ENCODE measurements at regions not wholly inside any gene's neighbourhood (a gene's known extent, or its start where the extent isn't known, plus 50 kb on each side); places are given as distances from the start of the nearest gene placed in this dataset.
"Not testable (repeated sequence)": the region's sequence is repeated elsewhere in the genome, so short reads cannot be mapped to it uniquely, and the experiment has no call there.

DNA sequence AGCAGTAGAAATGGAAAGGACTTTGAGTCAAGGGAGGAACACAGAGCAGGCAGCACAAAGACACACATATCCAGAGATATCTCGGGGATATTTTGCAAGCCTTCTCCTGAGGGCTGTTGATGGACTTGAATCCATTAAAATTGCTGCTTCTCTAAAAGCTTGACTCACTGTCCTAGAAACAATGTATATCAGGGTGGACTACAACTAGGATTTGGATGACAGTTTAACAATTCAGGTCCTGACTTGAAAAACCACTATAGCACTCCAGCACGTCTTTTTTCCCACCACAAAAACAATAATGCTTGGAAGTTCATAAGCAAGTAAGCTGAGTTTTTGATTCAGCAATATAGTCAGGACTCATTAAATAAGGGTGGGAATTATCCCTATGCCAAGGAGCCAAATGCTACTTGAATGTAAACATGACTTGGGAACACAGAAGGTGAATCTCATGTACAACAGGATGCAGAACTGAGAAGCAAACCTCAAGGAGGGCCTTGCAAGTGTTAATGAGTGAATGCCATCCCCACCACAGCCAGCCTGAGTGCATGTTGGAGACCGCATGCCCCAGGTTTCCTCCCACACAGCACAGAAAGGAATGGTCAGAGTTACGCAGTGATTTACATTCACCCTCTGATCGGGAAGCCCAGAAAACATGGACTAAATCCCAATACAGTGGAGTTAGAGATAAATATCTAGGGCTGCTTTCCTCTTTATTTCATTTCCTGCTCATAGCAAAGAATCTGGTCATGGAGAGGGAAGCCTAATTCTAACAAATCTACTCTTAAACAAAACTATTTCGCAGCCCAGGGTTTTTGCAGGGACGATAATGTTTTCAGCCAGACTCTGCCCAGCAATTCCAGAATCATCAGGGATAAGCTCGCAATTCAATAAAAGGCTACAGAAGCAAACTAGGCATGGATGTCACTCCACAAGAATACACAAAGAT, 98.4 kb upstream of the OR9G4 start:
- no peaks in the 10 kb centered on the region for H3K9me3 ChIP-seq (ENCODE audit: control extremely low read depth in 1 of 5, control insufficient read depth in 4 of 5, insufficient read depth in 2 of 5, low read depth in 1 of 5, low read length in 4 of 5)
- DNase-seq: no peak
- no peaks in the 10 kb centered on the region for H3K4me1 ChIP-seq (ENCODE audit: control extremely low read depth in 1 of 4, control insufficient read depth in 4 of 4, insufficient read depth in 4 of 4, low read length in 3 of 4)
- ChIA-PET POLR2A (no interaction called here), CTCF (interaction anchor here (1.2 kb wide), 1 partner anchor 403 kb away, joined by 4 read pairs; no protein-coding TSS in a partner anchor)
- WGBS (ENCODE audit: insufficient coverage): 65% methylated on average over 6 of the region's 8 CpGs
- no peak overlapping the region for H3K27ac ChIP-seq (ENCODE audit: insufficient read depth in 1 of 2, low read depth in 1 of 2, low read length in 2 of 2, poor library complexity in 1 of 2, severe bottlenecking in 2 of 2)
- H3K27me3 ChIP-seq (replicated peaks in 2 of 5; ENCODE audit: control insufficient read depth in 4 of 5, insufficient read depth in 5 of 5, low read length in 4 of 5): peaks cover 0 to 18% (median 6%) of the 10 kb centered on the region in 5 experiments
- no peak overlapping the region for H3K4me3 ChIP-seq (ENCODE audit: control insufficient read depth in 1 of 7, extremely low read depth in 1 of 7, insufficient read depth in 4 of 7, low read depth in 2 of 7, low read length in 6 of 7)
- no peaks in the 10 kb centered on the region for H3K36me3 ChIP-seq (ENCODE audit: control insufficient read depth in 4 of 4, insufficient read depth in 4 of 4, low read length in 3 of 4)

DNA sequence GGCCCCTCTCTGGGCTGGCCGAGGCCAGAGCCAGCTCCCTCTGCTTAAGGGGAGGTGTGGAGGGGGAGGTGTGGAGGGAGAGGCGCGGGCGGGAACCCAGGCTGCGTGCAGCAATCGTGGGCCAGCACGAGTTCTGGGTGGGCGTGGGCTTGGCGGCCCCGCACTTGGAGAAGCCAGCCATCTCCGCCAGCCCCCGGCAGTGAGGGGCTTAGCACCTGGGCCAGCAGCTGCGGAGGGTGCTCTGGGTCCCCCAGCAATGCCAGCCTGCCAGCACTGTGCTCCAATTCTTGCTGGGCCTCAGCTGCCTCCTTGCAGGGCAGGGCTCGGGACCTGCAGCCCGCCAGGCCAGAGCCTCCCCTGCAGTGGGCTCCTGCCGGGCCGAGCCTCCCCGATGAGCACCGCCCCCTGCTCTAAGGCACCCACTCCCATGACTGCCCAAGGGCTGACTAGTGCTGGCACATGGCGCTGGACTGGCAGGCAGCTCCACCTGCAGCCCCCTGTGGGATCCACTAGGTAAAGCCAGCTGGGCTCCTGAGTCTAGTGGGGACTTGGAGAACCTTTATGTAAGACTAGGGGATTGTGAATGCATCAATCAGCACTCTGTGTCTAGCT, 96.7 kb upstream of the OR9G4 start:
- CTCF ChIA-PET: interaction anchor here (1.2 to 5.7 kb wide), 2 partner anchors 404 kb away, joined by 4 to 94 read pairs; no protein-coding TSS in a partner anchor

DNA sequence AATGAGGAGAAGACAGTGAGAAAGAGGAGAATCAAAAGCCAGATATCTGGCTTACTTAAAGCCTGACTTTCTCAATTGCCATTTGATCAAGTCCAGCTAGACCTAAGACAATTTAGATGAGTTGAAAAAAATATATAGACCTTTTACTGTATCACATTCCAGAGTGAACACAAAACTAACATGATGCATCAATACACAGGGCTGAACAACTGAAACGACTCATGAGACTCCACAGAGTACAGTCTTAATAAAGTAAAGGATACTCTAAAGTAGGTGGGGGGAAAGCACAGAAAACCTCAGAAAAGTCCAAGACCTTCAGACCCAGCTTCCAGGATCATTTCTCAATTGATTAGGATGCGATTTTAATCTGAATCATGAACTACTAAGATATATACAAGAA, 95.3 kb upstream of the OR9G4 start:
- Histone ChIP-seq H3K27me3 (replicated peaks in 2 of 5; ENCODE audit: control insufficient read depth in 4 of 5, insufficient read depth in 5 of 5, low read length in 4 of 5) (peaks cover 0 to 15% (median 6%) of the 10 kb centered on the region in 5 experiments), H3K4me3 (ENCODE audit: control insufficient read depth in 1 of 7, extremely low read depth in 1 of 7, insufficient read depth in 4 of 7, low read depth in 2 of 7, low read length in 6 of 7) (no peak overlapping the region), H3K9me3 (ENCODE audit: control extremely low read depth in 1 of 5, control insufficient read depth in 4 of 5, insufficient read depth in 2 of 5, low read depth in 1 of 5, low read length in 4 of 5) (no peaks in the 10 kb centered on the region), H3K36me3 (ENCODE audit: control insufficient read depth in 4 of 4, insufficient read depth in 4 of 4, low read length in 3 of 4) (no peaks in the 10 kb centered on the region), H3K27ac (ENCODE audit: insufficient read depth in 1 of 2, low read depth in 1 of 2, low read length in 2 of 2, poor library complexity in 1 of 2, severe bottlenecking in 2 of 2) (no peak overlapping the region), H3K4me1 (ENCODE audit: control extremely low read depth in 1 of 4, control insufficient read depth in 4 of 4, insufficient read depth in 4 of 4, low read length in 3 of 4) (peaks cover 0 to 2% (median under 1%) of the 10 kb centered on the region in 4 experiments)
- no peak for DNase-seq
- POLR2A ChIA-PET: no interaction called here
- CTCF ChIA-PET: interaction anchor here (0.9 to 5.7 kb wide), 2 partner anchors 406 to 434 kb away, joined by 3 to 94 read pairs; no protein-coding TSS in a partner anchor
- no CpG with 5 or more reads among the region's 2 CpGs for WGBS (ENCODE audit: insufficient coverage)

More for the DNA sequence above, 96.7 kb upstream of the OR9G4 start:
- Histone ChIP-seq H3K4me3 (ENCODE audit: control insufficient read depth in 1 of 7, extremely low read depth in 1 of 7, insufficient read depth in 4 of 7, low read depth in 2 of 7, low read length in 6 of 7) (no peak overlapping the region), H3K27me3 (replicated peaks in 2 of 5; ENCODE audit: control insufficient read depth in 4 of 5, insufficient read depth in 5 of 5, low read length in 4 of 5) (peaks cover 0 to 19% (median 6%) of the 10 kb centered on the region in 5 experiments), H3K9me3 (ENCODE audit: control extremely low read depth in 1 of 5, control insufficient read depth in 4 of 5, insufficient read depth in 2 of 5, low read depth in 1 of 5, low read length in 4 of 5) (no peaks in the 10 kb centered on the region), H3K4me1 (ENCODE audit: control extremely low read depth in 1 of 4, control insufficient read depth in 4 of 4, insufficient read depth in 4 of 4, low read length in 3 of 4) (peaks cover 0 to 2% (median under 1%) of the 10 kb centered on the region in 4 experiments), H3K36me3 (ENCODE audit: control insufficient read depth in 4 of 4, insufficient read depth in 4 of 4, low read length in 3 of 4) (no peaks in the 10 kb centered on the region), H3K27ac (ENCODE audit: insufficient read depth in 1 of 2, low read depth in 1 of 2, low read length in 2 of 2, poor library complexity in 1 of 2, severe bottlenecking in 2 of 2) (no peak overlapping the region)
- WGBS (ENCODE audit: insufficient coverage): 97% methylated on average over 17 of the region's 20 CpGs
- POLR2A ChIA-PET: no interaction called here
- no peak for DNase-seq

DNA sequence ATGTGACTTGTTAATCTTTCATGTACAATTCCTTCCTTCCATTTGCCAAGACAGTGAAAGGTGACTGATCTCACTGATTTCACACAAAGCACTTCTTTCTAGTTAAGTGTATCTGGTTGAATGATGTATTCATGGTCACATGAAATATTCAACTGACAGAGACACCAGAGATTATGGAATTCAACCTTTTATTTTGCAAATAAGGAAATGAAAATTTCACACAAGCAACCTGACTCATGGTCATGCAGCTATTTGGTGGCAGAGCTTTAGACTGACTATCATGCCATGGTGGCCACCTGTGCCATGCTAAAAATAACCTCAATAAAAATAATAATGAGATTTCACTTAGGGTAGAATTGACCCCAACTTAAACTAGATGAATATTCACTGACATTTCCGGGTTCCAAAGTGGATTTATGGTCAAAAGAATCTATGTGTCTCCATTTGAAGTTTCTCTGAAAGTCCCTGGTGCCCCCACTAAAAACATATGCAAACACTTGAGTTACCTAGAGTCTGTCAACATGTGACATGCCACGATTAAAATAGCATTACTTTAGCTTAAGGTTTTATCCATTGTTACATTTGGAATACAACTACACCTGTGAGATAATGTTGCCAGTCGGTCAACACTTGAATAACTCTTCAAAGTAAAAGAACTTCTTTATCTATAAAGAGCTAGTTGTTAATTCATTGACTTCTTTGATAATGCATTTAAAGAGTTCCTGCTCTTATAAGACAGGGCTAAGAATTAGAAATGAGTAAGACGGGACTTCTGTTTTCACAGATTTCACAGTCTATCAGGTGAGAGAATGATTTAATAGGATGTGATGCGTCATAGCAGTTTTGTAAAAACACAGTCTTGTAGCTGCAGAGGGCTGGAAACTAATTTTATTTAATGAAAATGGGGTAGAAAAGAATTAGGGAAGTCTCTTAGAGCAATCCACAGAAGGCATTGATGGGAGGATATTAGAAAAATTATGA, 94.6 kb upstream of the OR9G4 start:
- ChIA-PET POLR2A (no interaction called here), CTCF (interaction anchor here (0.8 to 5.7 kb wide), 3 partner anchors 406 to 434 kb away, joined by 3 to 94 read pairs (median 4); no protein-coding TSS in a partner anchor)
- no peak for DNase-seq
- no peaks in the 10 kb centered on the region for H3K36me3 ChIP-seq (ENCODE audit: control insufficient read depth in 4 of 4, insufficient read depth in 4 of 4, low read length in 3 of 4)
- H3K27me3 ChIP-seq (replicated peaks in 2 of 5; ENCODE audit: control insufficient read depth in 4 of 5, insufficient read depth in 5 of 5, low read length in 4 of 5): peaks cover 0 to 15% (median 2%) of the 10 kb centered on the region in 5 experiments
- 83% methylated on average over 3 of the region's 5 CpGs for WGBS (ENCODE audit: insufficient coverage)
- no peak overlapping the region for H3K27ac ChIP-seq (ENCODE audit: insufficient read depth in 1 of 2, low read depth in 1 of 2, low read length in 2 of 2, poor library complexity in 1 of 2, severe bottlenecking in 2 of 2)
- no peak overlapping the region for H3K4me3 ChIP-seq (ENCODE audit: control insufficient read depth in 1 of 7, extremely low read depth in 1 of 7, insufficient read depth in 4 of 7, low read depth in 2 of 7, low read length in 6 of 7)
- H3K9me3 ChIP-seq (ENCODE audit: control extremely low read depth in 1 of 5, control insufficient read depth in 4 of 5, insufficient read depth in 2 of 5, low read depth in 1 of 5, low read length in 4 of 5): no peaks in the 10 kb centered on the region
- peaks cover 0 to 2% (median under 1%) of the 10 kb centered on the region in 4 experiments for H3K4me1 ChIP-seq (ENCODE audit: control extremely low read depth in 1 of 4, control insufficient read depth in 4 of 4, insufficient read depth in 4 of 4, low read length in 3 of 4)

DNA sequence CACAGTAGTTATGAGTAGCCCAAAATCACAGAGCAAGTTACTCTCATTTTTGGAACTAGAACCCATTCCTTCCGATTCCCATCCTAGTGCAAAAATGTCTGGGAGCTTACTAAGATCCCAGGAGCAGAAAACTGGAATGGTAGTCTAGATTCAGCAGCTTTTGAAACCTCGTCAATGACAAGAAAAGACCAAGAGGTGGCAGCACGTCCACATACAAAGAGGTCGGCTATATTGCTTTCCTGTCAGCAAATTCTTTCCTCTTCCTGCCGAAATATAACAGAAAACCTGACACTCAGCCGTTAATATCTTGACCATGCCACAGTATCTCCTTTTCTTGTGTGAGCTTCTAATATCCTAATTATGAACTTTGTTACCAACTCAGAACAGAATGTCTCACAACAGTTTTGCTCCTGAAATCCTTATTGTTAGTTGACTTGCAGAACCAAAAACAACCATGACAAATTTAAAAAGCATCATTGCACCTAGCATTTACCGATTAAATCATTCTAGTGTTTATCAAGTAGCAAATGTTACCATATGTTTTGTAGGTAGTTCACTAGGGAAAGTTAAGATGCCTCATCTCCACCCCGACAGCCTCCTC, 92.8 kb upstream of the OR9G4 start:
- H3K4me1 ChIP-seq (ENCODE audit: control extremely low read depth in 1 of 4, control insufficient read depth in 4 of 4, insufficient read depth in 4 of 4, low read length in 3 of 4): peaks cover 0 to 2% (median under 1%) of the 10 kb centered on the region in 4 experiments
- POLR2A ChIA-PET: no interaction called here
- CTCF ChIA-PET: interaction anchor here (0.6 to 5.7 kb wide), 15 partner anchors 9 to 719 kb away, joined by 3 to 94 read pairs (median 3); no protein-coding TSS in a partner anchor
- DNase-seq: peak; percentile 38 to 61 (median 48)
- peaks cover 0 to 8% (median 0%) of the 10 kb centered on the region in 5 experiments for H3K27me3 ChIP-seq (replicated peaks in 2 of 5; ENCODE audit: control insufficient read depth in 4 of 5, insufficient read depth in 5 of 5, low read length in 4 of 5)
- H3K36me3 ChIP-seq (ENCODE audit: control insufficient read depth in 4 of 4, insufficient read depth in 4 of 4, low read length in 3 of 4): no peaks in the 10 kb centered on the region
- no peak overlapping the region for H3K27ac ChIP-seq (ENCODE audit: insufficient read depth in 1 of 2, low read depth in 1 of 2, low read length in 2 of 2, poor library complexity in 1 of 2, severe bottlenecking in 2 of 2)
- no peak overlapping the region for H3K4me3 ChIP-seq (ENCODE audit: control insufficient read depth in 1 of 7, extremely low read depth in 1 of 7, insufficient read depth in 4 of 7, low read depth in 2 of 7, low read length in 6 of 7)
- H3K9me3 ChIP-seq (ENCODE audit: control extremely low read depth in 1 of 5, control insufficient read depth in 4 of 5, insufficient read depth in 2 of 5, low read depth in 1 of 5, low read length in 4 of 5): no peaks in the 10 kb centered on the region
- WGBS (ENCODE audit: insufficient coverage): 0% methylated on average over 6 of the region's 8 CpGs

DNA sequence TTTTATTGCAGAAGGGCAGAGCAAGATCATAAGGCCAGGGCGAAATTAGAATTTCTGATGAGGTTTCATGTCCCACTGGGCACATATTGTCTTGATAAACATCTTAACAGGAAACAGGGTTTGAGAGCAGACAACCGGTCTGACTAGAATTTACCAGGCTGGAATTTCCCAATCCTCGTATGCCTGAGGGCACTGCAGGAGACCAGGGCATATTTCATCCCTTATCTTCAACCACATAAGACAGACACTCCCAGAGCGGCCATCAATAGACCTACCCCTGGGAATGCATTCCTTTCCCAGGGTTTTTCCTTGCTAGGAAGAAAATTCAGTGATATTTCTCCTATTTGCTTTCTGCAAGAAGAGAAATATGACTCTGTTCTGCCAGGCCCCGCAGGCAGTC, 78.9 kb upstream of the OR9G4 start:
- H3K27me3 ChIP-seq (replicated peaks in 2 of 5; ENCODE audit: control insufficient read depth in 4 of 5, insufficient read depth in 5 of 5, low read length in 4 of 5); POLR2A ChIA-PET; H3K9me3 ChIP-seq (ENCODE audit: control extremely low read depth in 1 of 5, control insufficient read depth in 4 of 5, insufficient read depth in 2 of 5, low read depth in 1 of 5, low read length in 4 of 5); H3K36me3 ChIP-seq (ENCODE audit: control insufficient read depth in 4 of 4, insufficient read depth in 4 of 4, low read length in 3 of 4); H3K27ac ChIP-seq (ENCODE audit: insufficient read depth in 1 of 2, low read depth in 1 of 2, low read length in 2 of 2, poor library complexity in 1 of 2, severe bottlenecking in 2 of 2); CTCF ChIA-PET; DNase-seq; H3K4me3 ChIP-seq (ENCODE audit: control insufficient read depth in 1 of 7, extremely low read depth in 1 of 7, insufficient read depth in 4 of 7, low read depth in 2 of 7, low read length in 6 of 7); H3K4me1 ChIP-seq (ENCODE audit: control extremely low read depth in 1 of 4, control insufficient read depth in 4 of 4, insufficient read depth in 4 of 4, low read length in 3 of 4): not testable (repeated sequence)
- 93% methylated on average over 5 of the region's 5 CpGs for WGBS (ENCODE audit: insufficient coverage)

Measured in common myeloid progenitor, CD34-positive (primary cell).